Upper lobe of left lung (tissue), 4 donors: ENCODE measurements at regions not wholly inside any gene's neighbourhood (a gene's known extent, or its start where the extent isn't known, plus 50 kb on each side); places are given as distances from the start of the nearest gene placed in this dataset.

Experiments used
- CTCF ChIP-seq, 6 experiments: fragments of 450-650 bp in 4 of 6; fragments of 200-600 bp in 2 of 6; sonication (generic) in 2 of 6; IDR thresholded peaks; one replicate each; pipeline ENCODE4 v1.5.1; 2016 to 2019; ENCODE audit warnings: antibody characterized with exemption in 6 of 6
- EP300 ChIP-seq, 4 donors: sonication (generic); formaldehyde crosslinking; IDR thresholded peaks; one replicate each; pipeline ENCODE4 v1.5.1; 2017; ENCODE audit warnings: antibody characterized with exemption in 4 of 4, control low read depth in 2 of 4
- POLR2AphosphoS5 ChIP-seq, 2 donors: sonication (generic); formaldehyde crosslinking; IDR thresholded peaks; one replicate each; pipeline ENCODE4 v1.5.1; 2017; ENCODE audit warnings: antibody characterized with exemption in 2 of 2

GRCh38 chr7:113649556-113649955 is 269.3 kb downstream of the PPP1R3A start:
- no peak for TF ChIP-seq CTCF (IDR thresholded peaks at IDR 0.05)
- no peak for TF ChIP-seq POLR2AphosphoS5 (IDR thresholded peaks at IDR 0.05)
- no peak for TF ChIP-seq EP300 (IDR thresholded peaks at IDR 0.05)
